ENCODE measurements at regions not wholly inside any gene's neighbourhood (a gene's known extent, or its start where the extent isn't known, plus 50 kb on each side); places are given as distances from the start of the nearest gene placed in this dataset.

DNA sequence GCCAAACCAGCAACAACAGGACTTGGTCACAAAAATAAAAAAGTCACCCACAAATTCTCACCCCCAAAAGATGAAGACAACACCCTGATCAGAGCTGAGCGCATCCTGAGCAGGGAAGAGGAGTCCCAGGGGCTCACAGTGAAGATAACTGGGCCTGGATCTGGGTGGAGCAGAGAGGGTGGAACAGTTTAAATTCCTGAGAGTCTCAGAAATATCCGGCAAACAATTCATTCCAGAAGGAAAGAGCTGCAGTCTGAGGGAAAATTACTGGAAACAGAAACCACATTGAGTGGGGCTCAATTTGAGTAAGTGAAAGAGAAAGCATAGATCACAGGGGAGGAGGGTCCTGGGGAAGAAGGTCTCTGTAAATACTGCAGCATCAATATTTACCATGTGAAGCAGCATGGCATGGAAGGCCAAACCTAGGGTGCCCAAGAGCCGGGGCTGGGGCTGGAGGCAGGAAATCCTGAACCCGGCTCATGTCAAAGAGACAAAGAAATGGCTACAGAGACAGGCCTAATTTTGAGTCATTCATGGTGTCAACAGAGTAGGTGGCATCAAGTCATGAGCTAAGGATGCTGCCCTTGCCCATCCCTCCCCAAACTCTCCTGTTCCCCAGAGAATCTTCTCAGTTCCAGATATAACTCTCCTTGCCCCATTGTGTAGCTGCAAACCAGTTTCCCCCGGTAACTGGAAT lies 61.4 kb upstream of the ZBTB7C start:
- TF ChIP-seq, protein P1, sequence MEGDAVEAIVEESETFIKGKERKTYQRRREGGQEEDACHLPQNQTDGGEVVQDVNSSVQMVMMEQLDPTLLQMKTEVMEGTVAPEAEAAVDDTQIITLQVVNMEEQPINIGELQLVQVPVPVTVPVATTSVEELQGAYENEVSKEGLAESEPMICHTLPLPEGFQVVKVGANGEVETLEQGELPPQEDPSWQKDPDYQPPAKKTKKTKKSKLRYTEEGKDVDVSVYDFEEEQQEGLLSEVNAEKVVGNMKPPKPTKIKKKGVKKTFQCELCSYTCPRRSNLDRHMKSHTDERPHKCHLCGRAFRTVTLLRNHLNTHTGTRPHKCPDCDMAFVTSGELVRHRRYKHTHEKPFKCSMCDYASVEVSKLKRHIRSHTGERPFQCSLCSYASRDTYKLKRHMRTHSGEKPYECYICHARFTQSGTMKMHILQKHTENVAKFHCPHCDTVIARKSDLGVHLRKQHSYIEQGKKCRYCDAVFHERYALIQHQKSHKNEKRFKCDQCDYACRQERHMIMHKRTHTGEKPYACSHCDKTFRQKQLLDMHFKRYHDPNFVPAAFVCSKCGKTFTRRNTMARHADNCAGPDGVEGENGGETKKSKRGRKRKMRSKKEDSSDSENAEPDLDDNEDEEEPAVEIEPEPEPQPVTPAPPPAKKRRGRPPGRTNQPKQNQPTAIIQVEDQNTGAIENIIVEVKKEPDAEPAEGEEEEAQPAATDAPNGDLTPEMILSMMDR (CRISPR knock-in tag; IDR thresholded peaks at IDR 0.05) = no peak
- TF ChIP-seq KLF11 (CRISPR knock-in tag; IDR thresholded peaks at IDR 0.05) (no peak), ZKSCAN5 (CRISPR knock-in tag; IDR thresholded peaks at IDR 0.05) (no peak), POLR2A (IDR thresholded peaks at IDR 0.05; ENCODE audit: insufficient read depth in 1 of 2, low read depth in 2 of 2, low read length in 2 of 2) (no peak), ZBTB1 (CRISPR knock-in tag; IDR thresholded peaks at IDR 0.05; ENCODE audit: borderline replicate concordance) (no peak), SIN3B (IDR thresholded peaks at IDR 0.05; ENCODE audit: low read length) (no peak), ZNF530 (CRISPR knock-in tag; IDR thresholded peaks at IDR 0.05; ENCODE audit: low read depth) (no peak), ZNF878 (CRISPR knock-in tag; IDR thresholded peaks at IDR 0.05) (no peak), U2AF1 (optimal IDR thresholded peaks at IDR 0.05; ENCODE audit: low read depth, low read length) (no peak)
- TF ChIP-seq, protein P2, sequence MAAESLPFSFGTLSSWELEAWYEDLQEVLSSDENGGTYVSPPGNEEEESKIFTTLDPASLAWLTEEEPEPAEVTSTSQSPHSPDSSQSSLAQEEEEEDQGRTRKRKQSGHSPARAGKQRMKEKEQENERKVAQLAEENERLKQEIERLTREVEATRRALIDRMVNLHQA (CRISPR knock-in tag; IDR thresholded peaks at IDR 0.05) = no peak
- TF ChIP-seq, protein P3, sequence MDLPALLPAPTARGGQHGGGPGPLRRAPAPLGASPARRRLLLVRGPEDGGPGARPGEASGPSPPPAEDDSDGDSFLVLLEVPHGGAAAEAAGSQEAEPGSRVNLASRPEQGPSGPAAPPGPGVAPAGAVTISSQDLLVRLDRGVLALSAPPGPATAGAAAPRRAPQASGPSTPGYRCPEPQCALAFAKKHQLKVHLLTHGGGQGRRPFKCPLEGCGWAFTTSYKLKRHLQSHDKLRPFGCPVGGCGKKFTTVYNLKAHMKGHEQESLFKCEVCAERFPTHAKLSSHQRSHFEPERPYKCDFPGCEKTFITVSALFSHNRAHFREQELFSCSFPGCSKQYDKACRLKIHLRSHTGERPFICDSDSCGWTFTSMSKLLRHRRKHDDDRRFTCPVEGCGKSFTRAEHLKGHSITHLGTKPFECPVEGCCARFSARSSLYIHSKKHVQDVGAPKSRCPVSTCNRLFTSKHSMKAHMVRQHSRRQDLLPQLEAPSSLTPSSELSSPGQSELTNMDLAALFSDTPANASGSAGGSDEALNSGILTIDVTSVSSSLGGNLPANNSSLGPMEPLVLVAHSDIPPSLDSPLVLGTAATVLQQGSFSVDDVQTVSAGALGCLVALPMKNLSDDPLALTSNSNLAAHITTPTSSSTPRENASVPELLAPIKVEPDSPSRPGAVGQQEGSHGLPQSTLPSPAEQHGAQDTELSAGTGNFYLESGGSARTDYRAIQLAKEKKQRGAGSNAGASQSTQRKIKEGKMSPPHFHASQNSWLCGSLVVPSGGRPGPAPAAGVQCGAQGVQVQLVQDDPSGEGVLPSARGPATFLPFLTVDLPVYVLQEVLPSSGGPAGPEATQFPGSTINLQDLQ (CRISPR knock-in tag; IDR thresholded peaks at IDR 0.05) = no peak
- TF ChIP-seq, protein P4, sequence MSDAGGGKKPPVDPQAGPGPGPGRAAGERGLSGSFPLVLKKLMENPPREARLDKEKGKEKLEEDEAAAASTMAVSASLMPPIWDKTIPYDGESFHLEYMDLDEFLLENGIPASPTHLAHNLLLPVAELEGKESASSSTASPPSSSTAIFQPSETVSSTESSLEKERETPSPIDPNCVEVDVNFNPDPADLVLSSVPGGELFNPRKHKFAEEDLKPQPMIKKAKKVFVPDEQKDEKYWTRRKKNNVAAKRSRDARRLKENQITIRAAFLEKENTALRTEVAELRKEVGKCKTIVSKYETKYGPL (CRISPR knock-in tag; IDR thresholded peaks at IDR 0.05) = no peak

All from HepG2 (cell line).